ENCODE measurements at regions not wholly inside any gene's neighbourhood (a gene's known extent, or its start where the extent isn't known, plus 50 kb on each side); places are given as distances from the start of the nearest gene placed in this dataset.
"Not testable (repeated sequence)": the region's sequence is repeated elsewhere in the genome, so short reads cannot be mapped to it uniquely, and the experiment has no call there.

DNA sequence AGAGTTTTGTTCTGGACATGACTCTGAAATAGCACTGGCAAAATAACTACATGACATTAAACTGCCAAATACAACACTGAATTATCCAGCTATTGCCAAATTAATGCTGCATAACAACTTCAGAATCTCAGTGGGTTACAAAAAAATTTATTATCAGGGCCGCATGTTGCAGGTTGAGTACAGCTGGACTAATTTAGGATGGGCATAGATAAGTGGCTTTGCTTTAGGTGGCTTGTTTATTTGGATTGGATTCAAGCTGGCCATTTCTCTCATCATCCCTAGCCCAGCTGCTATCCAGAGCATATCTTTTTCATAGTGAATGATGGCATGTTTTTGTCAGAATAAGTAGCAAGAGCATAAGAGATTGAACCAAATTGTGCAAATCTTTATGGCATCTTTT lies 1277.1 kb downstream of the REEP3 start:
- no peak overlapping the region for H3K4me2 ChIP-seq (ENCODE audit: low read depth, low read length, poor library complexity, severe bottlenecking)
- H3K9me3 ChIP-seq (ENCODE audit: insufficient read depth, low read length), result no peaks in the 10 kb centered on the region
- H4K20me1 ChIP-seq (ENCODE audit: low read depth, low read length), result no peaks in the 10 kb centered on the region

DNA sequence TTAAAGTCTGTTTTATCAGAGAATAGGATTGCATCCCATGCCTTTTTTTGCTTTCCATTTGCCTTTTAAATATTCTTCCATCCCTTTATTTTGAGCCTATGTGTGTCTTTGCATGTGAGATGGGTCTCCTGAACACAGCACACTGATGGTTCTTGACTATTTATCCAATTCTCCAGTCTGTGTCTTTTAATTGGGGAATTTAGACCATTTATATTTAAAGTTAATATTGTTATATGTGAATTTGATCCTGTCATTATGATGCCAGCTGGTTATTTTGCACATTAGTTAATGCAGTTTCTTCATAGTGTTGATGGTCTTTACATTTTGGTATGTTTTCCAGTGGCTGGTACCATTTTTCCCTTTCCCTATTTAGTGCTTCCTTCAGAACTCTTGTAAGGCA lies 1287.0 kb downstream of the REEP3 start:
- H3K36me3 ChIP-seq (ENCODE audit: low read length); H3F3A ChIP-seq (ENCODE audit: insufficient read depth); H3K27me3 ChIP-seq (ENCODE audit: low read length); H3K9me2 ChIP-seq (replicated peaks; ENCODE audit: insufficient read depth, low read length); H2AFZ ChIP-seq (ENCODE audit: low read depth, low read length, severe bottlenecking); H3K4me3 ChIP-seq (ENCODE audit: insufficient read depth, low read length, poor library complexity, severe bottlenecking); H3K79me2 ChIP-seq (ENCODE audit: insufficient read depth, low read length); H3K9ac ChIP-seq (ENCODE audit: low read length); H3K9me3 ChIP-seq (ENCODE audit: insufficient read depth, low read length); H4K20me1 ChIP-seq (ENCODE audit: low read depth, low read length); H3K4me2 ChIP-seq (ENCODE audit: low read depth, low read length, poor library complexity, severe bottlenecking); H3K27ac ChIP-seq (ENCODE audit: low read depth, low read length): not testable (repeated sequence)

More for the DNA sequence above, 1277.1 kb downstream of the REEP3 start:
- Histone ChIP-seq H3F3A (ENCODE audit: insufficient read depth) (no peaks in the 10 kb centered on the region), H3K4me3 (ENCODE audit: insufficient read depth, low read length, poor library complexity, severe bottlenecking) (no peak overlapping the region), H3K27ac (ENCODE audit: low read depth, low read length) (no peak overlapping the region), H2AFZ (ENCODE audit: low read depth, low read length, severe bottlenecking) (no peak overlapping the region), H3K27me3 (ENCODE audit: low read length) (no peaks in the 10 kb centered on the region), H3K36me3 (ENCODE audit: low read length) (no peaks in the 10 kb centered on the region), H3K9me2 (replicated peaks; ENCODE audit: insufficient read depth, low read length) (no peaks in the 10 kb centered on the region), H3K9ac (ENCODE audit: low read length) (no peak overlapping the region), H3K79me2 (ENCODE audit: insufficient read depth, low read length) (no peaks in the 10 kb centered on the region)
- TF ChIP-seq CTCF (IDR thresholded peaks at IDR 0.05; ENCODE audit: insufficient read depth, low read length, poor library complexity, severe bottlenecking) (no peak), EZH2phosphoT487 (conservative IDR thresholded peaks at IDR 0.05; ENCODE audit: low read length) (no peak)

DNA sequence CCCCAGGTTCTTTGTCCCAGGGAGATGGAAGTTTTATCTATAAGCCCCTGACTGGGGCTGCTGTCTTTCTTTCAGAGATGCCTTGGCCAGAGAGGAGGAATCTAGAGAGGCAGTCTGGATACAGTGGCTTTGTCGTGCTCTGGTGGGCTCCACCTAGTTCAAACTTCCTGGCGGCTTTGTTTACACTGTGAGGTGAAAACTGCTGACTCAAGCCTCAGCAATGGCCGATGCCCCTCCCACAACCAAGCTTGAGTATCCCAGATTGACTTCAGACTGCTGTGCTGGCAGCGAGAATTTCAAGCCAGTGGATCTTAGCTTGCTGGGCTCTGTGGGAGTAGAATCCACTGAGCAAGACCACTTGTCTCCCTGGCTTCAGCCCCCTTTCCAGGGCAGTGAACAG lies 1288.8 kb downstream of the REEP3 start:
- not testable (repeated sequence) for H3K36me3 ChIP-seq (ENCODE audit: low read length); H3F3A ChIP-seq (ENCODE audit: insufficient read depth); H4K20me1 ChIP-seq (ENCODE audit: low read depth, low read length); H3K9me2 ChIP-seq (replicated peaks; ENCODE audit: insufficient read depth, low read length); H2AFZ ChIP-seq (ENCODE audit: low read depth, low read length, severe bottlenecking); H3K4me2 ChIP-seq (ENCODE audit: low read depth, low read length, poor library complexity, severe bottlenecking); H3K9me3 ChIP-seq (ENCODE audit: insufficient read depth, low read length); H3K4me3 ChIP-seq (ENCODE audit: insufficient read depth, low read length, poor library complexity, severe bottlenecking); H3K27ac ChIP-seq (ENCODE audit: low read depth, low read length); H3K27me3 ChIP-seq (ENCODE audit: low read length); H3K9ac ChIP-seq (ENCODE audit: low read length); H3K79me2 ChIP-seq (ENCODE audit: insufficient read depth, low read length)

DNA sequence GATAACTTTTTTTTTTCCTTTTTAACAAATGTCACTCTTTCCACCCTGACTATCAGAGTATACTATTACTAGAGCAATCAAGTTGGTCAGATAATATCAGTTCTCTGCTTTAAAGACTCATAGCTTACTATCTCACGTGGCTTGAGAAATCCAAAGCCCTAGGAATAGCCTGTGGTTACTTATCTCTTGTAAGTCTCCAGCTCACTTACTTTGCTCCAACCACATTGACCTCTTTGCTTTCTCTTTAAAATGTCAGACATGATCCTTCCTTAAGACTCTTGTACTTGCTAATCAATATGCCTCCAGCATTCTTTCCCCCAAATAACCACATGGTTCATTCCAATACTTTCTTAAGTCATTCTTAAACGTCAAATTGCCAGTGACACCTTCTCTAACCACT lies 1292.2 kb downstream of the REEP3 start:
- Histone ChIP-seq H3K9me3 (ENCODE audit: insufficient read depth, low read length) (no peaks in the 10 kb centered on the region), H3K4me2 (ENCODE audit: low read depth, low read length, poor library complexity, severe bottlenecking) (no peak overlapping the region)
- TF ChIP-seq EZH2phosphoT487 (conservative IDR thresholded peaks at IDR 0.05; ENCODE audit: low read length), result no peak
- no peak for TF ChIP-seq CTCF (IDR thresholded peaks at IDR 0.05; ENCODE audit: insufficient read depth, low read length, poor library complexity, severe bottlenecking)

More for the DNA sequence above, 1292.2 kb downstream of the REEP3 start:
- Histone ChIP-seq H3K27me3 (ENCODE audit: low read length) (no peaks in the 10 kb centered on the region), H3K79me2 (ENCODE audit: insufficient read depth, low read length) (no peaks in the 10 kb centered on the region), H3K27ac (ENCODE audit: low read depth, low read length) (no peak overlapping the region), H3K36me3 (ENCODE audit: low read length) (no peaks in the 10 kb centered on the region), H3F3A (ENCODE audit: insufficient read depth) (no peaks in the 10 kb centered on the region), H3K9me2 (replicated peaks; ENCODE audit: insufficient read depth, low read length) (no peaks in the 10 kb centered on the region), H2AFZ (ENCODE audit: low read depth, low read length, severe bottlenecking) (no peak overlapping the region), H3K4me3 (ENCODE audit: insufficient read depth, low read length, poor library complexity, severe bottlenecking) (no peak overlapping the region), H3K9ac (ENCODE audit: low read length) (no peak overlapping the region), H4K20me1 (ENCODE audit: low read depth, low read length) (no peaks in the 10 kb centered on the region)
